ENCODE measurements at regions not wholly inside any gene's neighbourhood (a gene's known extent, or its start where the extent isn't known, plus 50 kb on each side); places are given as distances from the start of the nearest gene placed in this dataset.
"Not testable (repeated sequence)": the region's sequence is repeated elsewhere in the genome, so short reads cannot be mapped to it uniquely, and the experiment has no call there.

GRCh38 chr1:80218112-80218511 lies 1211.6 kb upstream of the ADGRL4 start:
- DNase-seq = no peak

- no peak for DNase-seq
Observed at GRCh38 chr1:80217377-80217986, 1211.0 kb upstream of the ADGRL4 start.

GRCh38 chr1:80214888-80215540 lies 1208.5 kb upstream of the ADGRL4 start:
- no peak for DNase-seq

- no peak for DNase-seq
Observed at GRCh38 chr1:80212948-80213347, 1206.4 kb upstream of the ADGRL4 start.

- DNase-seq = no peak
Observed at GRCh38 chr1:80211691-80212380, 1205.3 kb upstream of the ADGRL4 start.

- no peak for DNase-seq
Observed at GRCh38 chr1:80202118-80202517, 1195.6 kb upstream of the ADGRL4 start.

GRCh38 chr1:80194221-80194620 lies 1187.7 kb upstream of the ADGRL4 start:
- no peak for DNase-seq

- DNase-seq = no peak
Observed at GRCh38 chr1:80181418-80181817, 1174.9 kb upstream of the ADGRL4 start.

- no peak for DNase-seq
Observed at GRCh38 chr1:80171631-80172030, 1165.1 kb upstream of the ADGRL4 start.

GRCh38 chr1:80170811-80171485 lies 1164.4 kb upstream of the ADGRL4 start:
- no peak for DNase-seq

- DNase-seq = no peak
Observed at GRCh38 chr1:80164150-80164549, 1157.6 kb upstream of the ADGRL4 start.

GRCh38 chr1:80163686-80164085 lies 1157.2 kb upstream of the ADGRL4 start:
- DNase-seq = no peak

GRCh38 chr1:80158771-80159170 lies 1152.2 kb upstream of the ADGRL4 start:
- DNase-seq = no peak

GRCh38 chr1:80158266-80158665 lies 1151.7 kb upstream of the ADGRL4 start:
- no peak for DNase-seq

GRCh38 chr1:80155371-80155770 lies 1148.8 kb upstream of the ADGRL4 start:
- no peak for DNase-seq

- DNase-seq = no peak
Observed at GRCh38 chr1:80154176-80154575, 1147.6 kb upstream of the ADGRL4 start.

- no peak for DNase-seq
Observed at GRCh38 chr1:80153762-80154161, 1147.2 kb upstream of the ADGRL4 start.

- no peak for DNase-seq
Observed at GRCh38 chr1:80143361-80143760, 1136.8 kb upstream of the ADGRL4 start.

- not testable (repeated sequence) for DNase-seq
Observed at GRCh38 chr1:80137946-80138602, 1131.5 kb upstream of the ADGRL4 start.

GRCh38 chr1:80113168-80114038 lies 1106.9 kb upstream of the ADGRL4 start:
- DNase-seq = no peak

GRCh38 chr1:80101159-80101558 lies 1094.6 kb upstream of the ADGRL4 start:
- no peak for DNase-seq

- no peak for DNase-seq
Observed at GRCh38 chr1:80099713-80100112, 1093.2 kb upstream of the ADGRL4 start.
